ENCODE measurements at regions not wholly inside any gene's neighbourhood (a gene's known extent, or its start where the extent isn't known, plus 50 kb on each side); places are given as distances from the start of the nearest gene placed in this dataset.

DNA sequence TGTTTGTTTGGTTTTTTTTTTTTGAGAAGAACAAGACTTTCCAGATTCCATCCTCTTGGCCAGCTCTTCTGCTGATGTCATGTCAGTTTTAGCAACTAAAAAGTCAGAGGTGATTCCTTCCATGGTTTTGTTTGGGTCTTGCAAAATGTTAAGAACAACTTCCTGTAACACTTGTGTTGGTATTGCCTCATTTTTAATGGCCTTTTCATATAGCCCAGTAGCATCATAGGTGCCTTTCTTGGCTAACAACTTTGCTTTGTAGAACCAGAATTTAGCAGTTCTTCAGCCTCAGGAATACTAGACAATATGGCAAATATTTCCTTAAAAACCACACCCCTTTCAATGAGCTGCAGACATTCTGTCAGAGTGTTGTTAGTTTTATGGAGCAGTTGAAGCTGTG lies 99.5 kb upstream of the SIRPG start:
- TF ChIP-seq EZH2phosphoT487 (IDR thresholded peaks at IDR 0.05; ENCODE audit: borderline replicate concordance, low read length) = no peak
- TF ChIP-seq, protein P1, sequence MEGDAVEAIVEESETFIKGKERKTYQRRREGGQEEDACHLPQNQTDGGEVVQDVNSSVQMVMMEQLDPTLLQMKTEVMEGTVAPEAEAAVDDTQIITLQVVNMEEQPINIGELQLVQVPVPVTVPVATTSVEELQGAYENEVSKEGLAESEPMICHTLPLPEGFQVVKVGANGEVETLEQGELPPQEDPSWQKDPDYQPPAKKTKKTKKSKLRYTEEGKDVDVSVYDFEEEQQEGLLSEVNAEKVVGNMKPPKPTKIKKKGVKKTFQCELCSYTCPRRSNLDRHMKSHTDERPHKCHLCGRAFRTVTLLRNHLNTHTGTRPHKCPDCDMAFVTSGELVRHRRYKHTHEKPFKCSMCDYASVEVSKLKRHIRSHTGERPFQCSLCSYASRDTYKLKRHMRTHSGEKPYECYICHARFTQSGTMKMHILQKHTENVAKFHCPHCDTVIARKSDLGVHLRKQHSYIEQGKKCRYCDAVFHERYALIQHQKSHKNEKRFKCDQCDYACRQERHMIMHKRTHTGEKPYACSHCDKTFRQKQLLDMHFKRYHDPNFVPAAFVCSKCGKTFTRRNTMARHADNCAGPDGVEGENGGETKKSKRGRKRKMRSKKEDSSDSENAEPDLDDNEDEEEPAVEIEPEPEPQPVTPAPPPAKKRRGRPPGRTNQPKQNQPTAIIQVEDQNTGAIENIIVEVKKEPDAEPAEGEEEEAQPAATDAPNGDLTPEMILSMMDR (conservative IDR thresholded peaks at IDR 0.05; ENCODE audit: low read depth, low read length) = no peak

Data from PC-3 (cell line).